Keratinocyte (primary cell): ENCODE measurements at regions not wholly inside any gene's neighbourhood (a gene's known extent, or its start where the extent isn't known, plus 50 kb on each side); places are given as distances from the start of the nearest gene placed in this dataset.

Source experiments
- DNase-seq: peaks from one replicate; pipeline ENCODE4 v3.0.0-alpha.2; 2011; ENCODE audit warnings: low read depth, missing footprints, low spot score
- FAIRE-seq: peaks from 2 replicates; lab custom pipeline; 2011; peaks lifted over from hg19 to GRCh38; lab: Jason Lieb, UNC
- H2AFZ ChIP-seq: 2 replicates; pipeline ENCODE4 v1.6.0; 2012; ENCODE audit warnings: low read length, control low read depth, inconsistent platforms; ENCODE audit not compliant: control insufficient read depth
- H3K27ac ChIP-seq: 2 replicates; pipeline ENCODE4 v1.5.1; 2011; ENCODE audit warnings: low read length; ENCODE audit not compliant: control insufficient read depth, insufficient read depth
- H3K27me3 ChIP-seq: 3 replicates; pipeline ENCODE4 v1.6.0; 2011; ENCODE audit warnings: low read length; ENCODE audit not compliant: control insufficient read depth, insufficient read depth; ENCODE audit errors: extremely low read depth
- H3K36me3 ChIP-seq, 2 experiments: 2 replicates in 1 of 2; 3 replicates in 1 of 2; pipeline ENCODE4 v1.5.1; 2011; ENCODE audit warnings: low read length in 2 of 2, mild to moderate bottlenecking in 1 of 2; ENCODE audit not compliant: control insufficient read depth in 2 of 2, insufficient read depth in 2 of 2; ENCODE audit errors: extremely low read depth in 1 of 2
- H3K4me1 ChIP-seq: 3 replicates; pipeline ENCODE4 v1.5.1; 2011; ENCODE audit warnings: low read length; ENCODE audit not compliant: control insufficient read depth, insufficient read depth; ENCODE audit errors: extremely low read depth
- H3K4me2 ChIP-seq: 3 replicates; pipeline ENCODE4 v1.6.0; 2011; ENCODE audit warnings: low read depth, low read length; ENCODE audit not compliant: control insufficient read depth, insufficient read depth; ENCODE audit errors: extremely low read depth
- H3K4me3 ChIP-seq, 3 experiments: fragments of 200-600 bp in 1 of 3; sonication (generic) in 1 of 3; 2 replicates in 2 of 3; 3 replicates in 1 of 3; pipeline ENCODE4 v1.5.1; 2011 to 2016; ENCODE audit warnings: low read length in 3 of 3, mild to moderate bottlenecking in 3 of 3, control low read depth in 2 of 3, inconsistent platforms in 1 of 3, low read depth in 1 of 3, mixed read lengths in 1 of 3, mixed run types in 1 of 3, moderate library complexity in 1 of 3; ENCODE audit not compliant: control insufficient read depth in 2 of 3, insufficient read depth in 2 of 3; ENCODE audit errors: extremely low read depth in 1 of 3
- H3K79me2 ChIP-seq: 2 replicates; pipeline ENCODE4 v1.6.0; 2012; ENCODE audit warnings: low read length; ENCODE audit not compliant: control insufficient read depth, insufficient read depth
- H3K9ac ChIP-seq: 3 replicates; pipeline ENCODE4 v1.6.0; 2011; ENCODE audit warnings: low read length; ENCODE audit not compliant: control insufficient read depth, insufficient read depth; ENCODE audit errors: extremely low read depth
- H3K9me1 ChIP-seq: 3 replicates; pipeline ENCODE4 v1.6.0; 2011; ENCODE audit warnings: low read length; ENCODE audit not compliant: control insufficient read depth, insufficient read depth; ENCODE audit errors: extremely low read depth
- H3K9me3 ChIP-seq: 2 replicates; pipeline ENCODE4 v1.5.1; 2012; ENCODE audit warnings: low read depth, low read length; ENCODE audit not compliant: control insufficient read depth
- H4K20me1 ChIP-seq: 3 replicates; pipeline ENCODE4 v1.6.0; 2011; ENCODE audit warnings: low read length; ENCODE audit not compliant: control insufficient read depth, insufficient read depth; ENCODE audit errors: extremely low read depth
- EZH2 ChIP-seq: IDR thresholded peaks from one replicate; pipeline ENCODE4 v1.6.1; 2012; ENCODE audit warnings: inconsistent platforms, mild to moderate bottlenecking, low read length, moderate library complexity
- dilution Hi-C: fragments of 300-500 bp; cut with MboI; formaldehyde crosslinking; loops from one replicate; pipeline ENCODE4 v1.7.0; 2020; ENCODE audit warnings: low sequenced_read_pairs; ENCODE audit not compliant: extremely low pct_ligation_motif_present
- TF ChIP-seq, protein P1 (sequence below), 3 experiments: IDR thresholded peaks in 1 of 3; conservative IDR thresholded peaks in 1 of 3; optimal IDR thresholded peaks in 1 of 3; 2 replicates in 2 of 3; 3 replicates in 1 of 3; pipeline versions ENCODE3 to v1.5.1; 2011; ENCODE audit warnings: low read length in 3 of 3, mild to moderate bottlenecking in 3 of 3, moderate library complexity in 2 of 3, control low read depth in 1 of 3, inconsistent platforms in 1 of 3; ENCODE audit not compliant: insufficient read depth in 2 of 3; ENCODE audit errors: extremely low read depth in 1 of 3

GRCh38 chr3:63051920-63052319 is 176.7 kb upstream of the CADPS start:
- no peak overlapping the region for H3K9ac ChIP-seq
- H3K9me3 ChIP-seq: no peaks in the 10 kb centered on the region
- no peak overlapping the region for H3K4me3 ChIP-seq
- no peaks in the 10 kb centered on the region for H3K27me3 ChIP-seq
- FAIRE-seq (no peak), DNase-seq (no peak)
- H3K36me3 ChIP-seq: no peaks in the 10 kb centered on the region
- H3K9me1 ChIP-seq: no peaks in the 10 kb centered on the region
- H3K4me1 ChIP-seq: no peaks in the 10 kb centered on the region
- no peaks in the 10 kb centered on the region for H3K79me2 ChIP-seq
- H2AFZ ChIP-seq: no peak overlapping the region
- no peak overlapping the region for H3K4me2 ChIP-seq
- no peak overlapping the region for H3K27ac ChIP-seq
- no peak for TF ChIP-seq EZH2
- TF ChIP-seq, protein P1, sequence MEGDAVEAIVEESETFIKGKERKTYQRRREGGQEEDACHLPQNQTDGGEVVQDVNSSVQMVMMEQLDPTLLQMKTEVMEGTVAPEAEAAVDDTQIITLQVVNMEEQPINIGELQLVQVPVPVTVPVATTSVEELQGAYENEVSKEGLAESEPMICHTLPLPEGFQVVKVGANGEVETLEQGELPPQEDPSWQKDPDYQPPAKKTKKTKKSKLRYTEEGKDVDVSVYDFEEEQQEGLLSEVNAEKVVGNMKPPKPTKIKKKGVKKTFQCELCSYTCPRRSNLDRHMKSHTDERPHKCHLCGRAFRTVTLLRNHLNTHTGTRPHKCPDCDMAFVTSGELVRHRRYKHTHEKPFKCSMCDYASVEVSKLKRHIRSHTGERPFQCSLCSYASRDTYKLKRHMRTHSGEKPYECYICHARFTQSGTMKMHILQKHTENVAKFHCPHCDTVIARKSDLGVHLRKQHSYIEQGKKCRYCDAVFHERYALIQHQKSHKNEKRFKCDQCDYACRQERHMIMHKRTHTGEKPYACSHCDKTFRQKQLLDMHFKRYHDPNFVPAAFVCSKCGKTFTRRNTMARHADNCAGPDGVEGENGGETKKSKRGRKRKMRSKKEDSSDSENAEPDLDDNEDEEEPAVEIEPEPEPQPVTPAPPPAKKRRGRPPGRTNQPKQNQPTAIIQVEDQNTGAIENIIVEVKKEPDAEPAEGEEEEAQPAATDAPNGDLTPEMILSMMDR (optimal IDR thresholded peaks at IDR 0.05 in 1 of 3, IDR thresholded peaks at IDR 0.05 in 1 of 3, conservative IDR thresholded peaks at IDR 0.05 in 1 of 3; ENCODE audit: extremely low read depth in 1 of 3, insufficient read depth in 2 of 3, low read length in 3 of 3): no peak
- no peaks in the 10 kb centered on the region for H4K20me1 ChIP-seq
- dilution Hi-C loops: no loop called here

DNA sequence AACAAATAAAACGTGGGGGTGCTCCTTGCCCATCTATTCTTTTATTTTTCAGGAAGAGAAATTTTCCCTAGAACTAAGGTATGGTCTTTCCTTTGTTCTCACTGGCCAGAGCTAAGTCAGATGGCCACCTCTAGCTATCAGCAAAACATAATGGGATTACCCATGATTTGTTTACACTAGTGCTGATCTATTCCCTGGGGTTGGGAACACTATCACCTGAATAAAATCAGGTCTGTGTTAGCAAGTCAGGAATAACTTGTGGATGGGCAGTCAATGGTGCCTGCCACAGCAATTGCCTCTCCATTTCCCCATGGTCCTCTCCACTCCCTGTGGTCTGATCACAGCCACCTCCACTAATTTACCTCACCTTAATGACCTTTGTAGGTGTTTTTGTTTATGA is 181.7 kb upstream of the CADPS start:
- dilution Hi-C loops: no loop called here
- no peaks in the 10 kb centered on the region for H3K27me3 ChIP-seq
- H3K4me1 ChIP-seq: no peaks in the 10 kb centered on the region
- no peaks in the 10 kb centered on the region for H3K9me3 ChIP-seq
- no peak for DNase-seq
- H3K4me2 ChIP-seq: no peak overlapping the region
- H3K27ac ChIP-seq: no peak overlapping the region
- TF ChIP-seq EZH2: no peak
- TF ChIP-seq, protein P1 (optimal IDR thresholded peaks at IDR 0.05 in 1 of 3, IDR thresholded peaks at IDR 0.05 in 1 of 3, conservative IDR thresholded peaks at IDR 0.05 in 1 of 3; ENCODE audit: extremely low read depth in 1 of 3, insufficient read depth in 2 of 3, low read length in 3 of 3): no peak
- H2AFZ ChIP-seq: no peak overlapping the region
- H4K20me1 ChIP-seq: no peaks in the 10 kb centered on the region
- no peaks in the 10 kb centered on the region for H3K9me1 ChIP-seq
- no peaks in the 10 kb centered on the region for H3K79me2 ChIP-seq
- FAIRE-seq: no peak
- H3K36me3 ChIP-seq: no peaks in the 10 kb centered on the region
- no peak overlapping the region for H3K9ac ChIP-seq
- H3K4me3 ChIP-seq: no peak overlapping the region
